Endothelial cell of umbilical vein (primary cell): ENCODE measurements at regions not wholly inside any gene's neighbourhood (a gene's known extent, or its start where the extent isn't known, plus 50 kb on each side); places are given as distances from the start of the nearest gene placed in this dataset.

ENCODE experiments used
- CTCF ChIP-seq, 2 donors: IDR thresholded peaks; 1 replicate in 1 of 2; 2 replicates in 1 of 2; pipeline ENCODE4 v1.5.1; 2011; ENCODE audit warnings: low read length in 2 of 2, mild to moderate bottlenecking in 2 of 2, moderate library complexity in 2 of 2, control low read depth in 1 of 2, inconsistent platforms in 1 of 2, low read depth in 1 of 2; ENCODE audit not compliant: insufficient read depth in 1 of 2; ENCODE audit errors: extremely low read depth in 1 of 2
- EZH2 ChIP-seq: IDR thresholded peaks from 2 replicates; pipeline ENCODE4 v1.6.1; 2012; ENCODE audit warnings: borderline replicate concordance, low read depth, mild to moderate bottlenecking, moderate library complexity, low read length, inconsistent platforms; ENCODE audit not compliant: severe bottlenecking
- POLR2A ChIP-seq: IDR thresholded peaks from 2 replicates; pipeline ENCODE4 v1.6.1; 2012; ENCODE audit warnings: low read depth, mild to moderate bottlenecking, control low read depth, low read length
- POLR2AphosphoS5 ChIP-seq: IDR thresholded peaks from 2 replicates; pipeline ENCODE4 v1.6.1; 2012; ENCODE audit warnings: low read depth, mild to moderate bottlenecking, control low read depth, low read length, moderate library complexity; ENCODE audit not compliant: insufficient read depth

- no peak for TF ChIP-seq CTCF (IDR thresholded peaks at IDR 0.05; ENCODE audit: extremely low read depth in 1 of 2, insufficient read depth in 1 of 2, low read depth in 1 of 2, low read length in 2 of 2)
- no peak for TF ChIP-seq POLR2A
- TF ChIP-seq EZH2, result no peak
- no peak for TF ChIP-seq POLR2AphosphoS5
Observed at GRCh38 chr4:11488657-11489452, 60.2 kb upstream of the HS3ST1 start.
